Osteoblast (primary cell): ENCODE measurements at regions not wholly inside any gene's neighbourhood (a gene's known extent, or its start where the extent isn't known, plus 50 kb on each side); places are given as distances from the start of the nearest gene placed in this dataset.
A peak's percentile ranks its signal among the peaks of the same experiment; 100 is the strongest.
"Not testable (repeated sequence)": the region's sequence is repeated elsewhere in the genome, so short reads cannot be mapped to it uniquely, and the experiment has no call there.

ENCODE experiments used
- DNase-seq: peaks from one replicate; pipeline ENCODE4 v3.0.0; 2011; ENCODE audit warnings: low spot score, mixed read lengths; ENCODE audit not compliant: insufficient read length; ENCODE audit errors: missing footprints
- H2AFZ ChIP-seq: 2 replicates; pipeline ENCODE4 v1.6.0; 2011; ENCODE audit warnings: mild to moderate bottlenecking, low read length
- H3K27ac ChIP-seq: 2 replicates; pipeline ENCODE4 v1.5.1; 2011; ENCODE audit warnings: mild to moderate bottlenecking, low read depth, low read length, moderate library complexity
- H3K27me3 ChIP-seq: 2 replicates; pipeline ENCODE4 v1.6.0; 2012; ENCODE audit warnings: mild to moderate bottlenecking, control low read depth, inconsistent platforms, low read length, moderate library complexity; ENCODE audit not compliant: insufficient read depth
- H3K36me3 ChIP-seq: 2 replicates; pipeline ENCODE4 v1.5.1; 2011; ENCODE audit warnings: mild to moderate bottlenecking, low read length, control low read depth, moderate library complexity; ENCODE audit not compliant: insufficient read depth
- H3K4me1 ChIP-seq: 2 replicates; pipeline ENCODE4 v1.5.1; 2011; ENCODE audit warnings: mild to moderate bottlenecking, low read length, control low read depth, moderate library complexity; ENCODE audit not compliant: insufficient read depth
- H3K4me2 ChIP-seq: 2 replicates; pipeline ENCODE4 v1.6.0; 2011; ENCODE audit warnings: mild to moderate bottlenecking, low read length; ENCODE audit not compliant: insufficient read depth
- H3K4me3 ChIP-seq: fragments of 200-600 bp; sonication (generic); 3 replicates; pipeline ENCODE4 v1.5.1; 2012; ENCODE audit warnings: mild to moderate bottlenecking, low read length, inconsistent platforms; ENCODE audit not compliant: insufficient read depth
- H3K79me2 ChIP-seq: 2 replicates; pipeline ENCODE4 v1.6.0; 2012; ENCODE audit warnings: mild to moderate bottlenecking, low read length, control low read depth, inconsistent platforms; ENCODE audit not compliant: insufficient read depth
- H3K9me3 ChIP-seq: 2 replicates; pipeline ENCODE4 v1.5.1; 2011; ENCODE audit warnings: low read depth, low read length, control low read depth
- H4K20me1 ChIP-seq: 2 replicates; pipeline ENCODE4 v1.6.0; 2012; ENCODE audit warnings: mild to moderate bottlenecking, low read length, control low read depth; ENCODE audit not compliant: insufficient read depth
- CTCF ChIP-seq: IDR thresholded peaks from 2 replicates; pipeline ENCODE4 v1.5.1; 2011; ENCODE audit warnings: mild to moderate bottlenecking, low read depth, low read length, moderate library complexity; ENCODE audit errors: extremely low read depth

GRCh38 chr15:66885281-66885915 is 180.0 kb upstream of the SMAD3 start:
- no peaks in the 10 kb centered on the region for H3K36me3 ChIP-seq
- H3K4me1 ChIP-seq, result peaks cover 41% of the 10 kb centered on the region
- no peak for TF ChIP-seq CTCF
- H3K4me2 ChIP-seq, result no peak overlapping the region
- no peak overlapping the region for H3K4me3 ChIP-seq
- H3K79me2 ChIP-seq, result peaks cover 2% of the 10 kb centered on the region
- no peaks in the 10 kb centered on the region for H4K20me1 ChIP-seq
- no peak for DNase-seq
- no peak overlapping the region for H2AFZ ChIP-seq
- no peak overlapping the region for H3K27ac ChIP-seq
- no peaks in the 10 kb centered on the region for H3K9me3 ChIP-seq
- no peaks in the 10 kb centered on the region for H3K27me3 ChIP-seq

- no peak overlapping the region for H3K4me2 ChIP-seq
- H2AFZ ChIP-seq, result no peak overlapping the region
- H3K4me1 ChIP-seq, result peaks cover 41% of the 10 kb centered on the region
- H3K4me3 ChIP-seq, result no peak overlapping the region
- H3K9me3 ChIP-seq, result no peaks in the 10 kb centered on the region
- TF ChIP-seq CTCF, result no peak
- H3K27ac ChIP-seq, result no peak overlapping the region
- H4K20me1 ChIP-seq, result no peaks in the 10 kb centered on the region
- no peaks in the 10 kb centered on the region for H3K36me3 ChIP-seq
- H3K79me2 ChIP-seq, result peaks cover 2% of the 10 kb centered on the region
- H3K27me3 ChIP-seq, result no peaks in the 10 kb centered on the region
- no peak for DNase-seq
Measured at GRCh38 chr15:66886241-66886675, 179.1 kb upstream of the SMAD3 start.

- no peak for TF ChIP-seq CTCF
- Histone ChIP-seq H3K4me3 (no peak overlapping the region), H3K27ac (peak overlapping the region; percentile 2), H3K4me1 (peaks cover 37% of the 10 kb centered on the region), H3K4me2 (no peak overlapping the region), H3K79me2 (peaks cover 2% of the 10 kb centered on the region), H2AFZ (no peak overlapping the region), H3K9me3 (no peaks in the 10 kb centered on the region), H3K27me3 (no peaks in the 10 kb centered on the region), H3K36me3 (no peaks in the 10 kb centered on the region), H4K20me1 (no peaks in the 10 kb centered on the region)
- DNase-seq, result no peak
Measured at GRCh38 chr15:66886686-66887273, 178.6 kb upstream of the SMAD3 start.

- not testable (repeated sequence) for H3K9me3 ChIP-seq, H3K27ac ChIP-seq, H3K27me3 ChIP-seq, DNase-seq, H2AFZ ChIP-seq, H3K4me3 ChIP-seq, H3K79me2 ChIP-seq, H3K36me3 ChIP-seq, H3K4me2 ChIP-seq, H4K20me1 ChIP-seq
- H3K4me1 ChIP-seq, result peaks cover 20% of the 10 kb centered on the region
Measured at GRCh38 chr15:66889298-66889697, 176.1 kb upstream of the SMAD3 start.
